NB4 (cell line): ENCODE measurements at regions not wholly inside any gene's neighbourhood (a gene's known extent, or its start where the extent isn't known, plus 50 kb on each side); places are given as distances from the start of the nearest gene placed in this dataset.

ENCODE experiments used
- DNase-seq: peaks from one replicate; pipeline ENCODE4 v3.0.0; 2010; ENCODE audit warnings: low read depth
- H3K4me3 ChIP-seq: one replicate; pipeline ENCODE4 v1.5.1; 2011; ENCODE audit warnings: mild to moderate bottlenecking, low read depth, low read length, moderate library complexity
- CTCF ChIP-seq: IDR thresholded peaks from one replicate; pipeline ENCODE4 v1.5.1; 2012; ENCODE audit warnings: low read depth, low read length
- MAX ChIP-seq: IDR thresholded peaks from 2 replicates; pipeline ENCODE4 v1.6.1; 2011; ENCODE audit warnings: low read depth, low read length
- MYC ChIP-seq: IDR thresholded peaks from 2 replicates; pipeline ENCODE4 v1.6.1; 2011; ENCODE audit warnings: low read depth, low read length
- POLR2A ChIP-seq: IDR thresholded peaks from 2 replicates; pipeline ENCODE4 v1.6.1; 2011; ENCODE audit warnings: mild to moderate bottlenecking; ENCODE audit not compliant: insufficient read length; ENCODE audit errors: extremely low read depth

- TF ChIP-seq CTCF (no peak), MYC (no peak), MAX (no peak), POLR2A (no peak)
- no peak for DNase-seq
- H3K4me3 ChIP-seq = no peak overlapping the region
These were observed 66.2 kb upstream of the ADCY2 start for GRCh38 chr5:7329712-7330111.

DNA sequence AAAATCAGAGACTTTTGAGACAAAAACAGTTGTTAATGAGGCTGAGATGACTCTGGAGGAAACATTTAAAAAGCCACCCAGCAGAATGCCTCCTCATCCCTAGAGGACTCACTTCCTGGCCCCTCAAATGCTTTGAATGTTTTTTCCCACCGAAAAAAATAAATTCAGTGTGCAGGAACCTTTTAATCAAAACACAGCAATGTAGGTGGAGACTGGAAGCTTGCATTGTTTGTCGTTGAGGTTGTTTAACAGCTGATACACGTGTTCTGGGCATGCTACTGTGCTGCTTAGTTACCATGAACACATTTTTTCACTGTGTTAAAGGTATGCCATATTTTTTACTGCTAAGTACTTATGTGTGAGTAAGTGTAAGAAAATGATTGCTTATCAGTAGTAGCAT is 65.7 kb upstream of the ADCY2 start:
- H3K4me3 ChIP-seq = no peak overlapping the region
- no peak for DNase-seq
- TF ChIP-seq CTCF (no peak), MYC (no peak), POLR2A (no peak), MAX (no peak)

DNA sequence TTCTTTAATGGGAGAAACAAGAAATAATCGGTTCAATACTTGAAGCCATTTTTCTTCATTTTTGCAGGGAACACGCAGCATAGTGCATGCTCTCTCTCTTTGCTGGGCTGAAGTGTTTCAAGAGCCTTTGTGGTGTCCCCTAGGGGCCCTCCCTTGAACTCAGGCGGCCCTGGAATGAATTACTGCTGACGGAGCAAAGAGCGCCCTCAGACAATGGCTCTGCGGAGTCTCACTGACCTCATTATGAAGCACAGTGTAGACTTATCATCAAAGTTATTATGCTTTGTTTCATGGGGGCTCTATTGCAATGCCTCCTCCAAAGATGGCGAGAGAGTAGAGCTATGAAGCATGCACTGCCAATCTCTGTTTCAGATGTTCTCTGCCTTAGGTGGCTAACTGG is 64.8 kb upstream of the ADCY2 start:
- no peak overlapping the region for H3K4me3 ChIP-seq
- TF ChIP-seq POLR2A (no peak), CTCF (no peak), MAX (no peak), MYC (no peak)
- DNase-seq = no peak
